Epithelial cell of esophagus (primary cell): ENCODE measurements at regions not wholly inside any gene's neighbourhood (a gene's known extent, or its start where the extent isn't known, plus 50 kb on each side); places are given as distances from the start of the nearest gene placed in this dataset.

Source experiments
- DNase-seq: peaks from one replicate; pipeline ENCODE4 v3.0.0; 2010; ENCODE audit warnings: low read depth
- H3K4me3 ChIP-seq: 2 replicates; pipeline ENCODE4 v1.5.1; 2011; ENCODE audit warnings: mild to moderate bottlenecking, low read length, control low read depth
- TF ChIP-seq, protein P1 (sequence below): IDR thresholded peaks from 2 replicates; pipeline ENCODE4 v1.5.1; 2011; ENCODE audit warnings: low read depth, mild to moderate bottlenecking, low read length, control low read depth, inconsistent platforms; ENCODE audit not compliant: insufficient read depth; ENCODE audit errors: missing control alignments

DNA sequence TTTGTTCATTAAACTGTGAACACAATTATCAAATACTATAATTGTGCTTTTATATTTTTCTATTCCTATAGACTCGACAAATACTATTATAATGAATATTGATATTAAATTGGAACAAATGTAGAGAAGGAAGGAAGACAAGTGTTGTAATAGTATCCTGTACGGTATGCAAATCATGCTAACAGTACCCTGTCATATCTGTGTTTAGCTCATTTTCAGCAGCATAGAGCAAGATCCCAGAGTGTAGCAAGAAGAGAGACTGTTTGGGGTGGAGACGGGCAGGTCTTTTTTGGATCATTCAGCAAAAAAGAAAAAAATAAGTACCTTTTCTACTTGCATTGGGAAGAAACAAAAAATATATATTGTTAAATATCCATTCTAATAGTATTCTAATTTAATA, 224.1 kb downstream of the TPRG1 start:
- H3K4me3 ChIP-seq, result no peak overlapping the region
- DNase-seq, result no peak
- TF ChIP-seq, protein P1, sequence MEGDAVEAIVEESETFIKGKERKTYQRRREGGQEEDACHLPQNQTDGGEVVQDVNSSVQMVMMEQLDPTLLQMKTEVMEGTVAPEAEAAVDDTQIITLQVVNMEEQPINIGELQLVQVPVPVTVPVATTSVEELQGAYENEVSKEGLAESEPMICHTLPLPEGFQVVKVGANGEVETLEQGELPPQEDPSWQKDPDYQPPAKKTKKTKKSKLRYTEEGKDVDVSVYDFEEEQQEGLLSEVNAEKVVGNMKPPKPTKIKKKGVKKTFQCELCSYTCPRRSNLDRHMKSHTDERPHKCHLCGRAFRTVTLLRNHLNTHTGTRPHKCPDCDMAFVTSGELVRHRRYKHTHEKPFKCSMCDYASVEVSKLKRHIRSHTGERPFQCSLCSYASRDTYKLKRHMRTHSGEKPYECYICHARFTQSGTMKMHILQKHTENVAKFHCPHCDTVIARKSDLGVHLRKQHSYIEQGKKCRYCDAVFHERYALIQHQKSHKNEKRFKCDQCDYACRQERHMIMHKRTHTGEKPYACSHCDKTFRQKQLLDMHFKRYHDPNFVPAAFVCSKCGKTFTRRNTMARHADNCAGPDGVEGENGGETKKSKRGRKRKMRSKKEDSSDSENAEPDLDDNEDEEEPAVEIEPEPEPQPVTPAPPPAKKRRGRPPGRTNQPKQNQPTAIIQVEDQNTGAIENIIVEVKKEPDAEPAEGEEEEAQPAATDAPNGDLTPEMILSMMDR, result no peak

DNA sequence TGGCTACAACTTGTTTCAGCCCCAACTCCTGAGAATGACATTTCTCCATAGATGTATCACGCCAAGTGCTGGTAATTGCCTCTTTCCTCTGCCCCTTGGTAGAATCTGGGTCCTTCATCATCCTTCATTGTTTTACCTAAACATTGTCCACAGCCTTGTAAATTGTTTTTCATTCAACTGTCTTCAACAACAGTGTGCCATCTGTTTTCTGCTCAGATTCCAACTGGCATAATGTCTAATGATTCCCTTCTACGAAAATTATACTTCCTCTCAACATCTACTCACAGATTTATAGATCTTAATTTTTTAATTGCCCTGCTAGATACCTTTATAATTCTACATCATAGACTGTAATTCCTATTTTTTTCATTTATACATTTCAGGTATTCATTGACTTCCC, 226.9 kb downstream of the TPRG1 start:
- TF ChIP-seq, protein P1, result no peak
- no peak for DNase-seq
- no peak overlapping the region for H3K4me3 ChIP-seq

DNA sequence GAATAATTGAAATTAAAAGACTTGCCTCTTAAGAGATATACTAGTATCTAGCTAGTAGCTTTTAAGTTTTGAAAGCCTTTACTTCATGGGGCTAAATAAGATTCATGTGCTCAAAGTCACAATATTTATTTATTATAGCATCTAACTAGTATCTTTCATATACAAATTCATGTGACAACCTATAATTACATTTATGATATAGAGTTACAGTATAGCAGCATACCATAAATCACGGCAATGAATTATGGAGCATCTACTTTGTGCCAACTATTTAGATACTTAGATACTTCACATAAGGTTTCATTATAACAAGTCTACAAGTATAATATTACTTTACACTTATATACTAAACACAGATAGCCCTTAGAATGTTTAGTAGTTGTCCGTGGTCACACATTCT, 229.4 kb downstream of the TPRG1 start:
- no peak for DNase-seq
- TF ChIP-seq, protein P1, result no peak
- no peak overlapping the region for H3K4me3 ChIP-seq

DNA sequence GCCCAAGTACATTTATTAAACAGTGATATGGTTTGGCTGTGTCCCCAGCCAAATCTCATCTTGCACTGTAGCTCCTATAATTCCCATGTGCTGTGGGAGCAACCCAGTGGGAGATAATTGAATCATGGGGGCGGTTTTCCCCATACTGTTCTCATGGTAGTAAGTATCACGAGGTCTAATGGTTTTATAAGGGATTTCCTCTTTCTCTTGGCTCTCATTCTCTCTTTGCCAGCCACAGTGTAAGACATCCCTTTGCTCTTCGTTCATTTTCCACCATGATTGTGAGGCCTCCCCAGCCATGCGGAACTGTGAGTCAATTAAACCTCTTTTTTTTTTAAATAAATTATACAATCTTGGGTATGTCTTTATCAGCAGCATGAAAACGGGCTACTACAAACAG, 228.0 kb upstream of the TP63 start:
- TF ChIP-seq, protein P1, result no peak

DNA sequence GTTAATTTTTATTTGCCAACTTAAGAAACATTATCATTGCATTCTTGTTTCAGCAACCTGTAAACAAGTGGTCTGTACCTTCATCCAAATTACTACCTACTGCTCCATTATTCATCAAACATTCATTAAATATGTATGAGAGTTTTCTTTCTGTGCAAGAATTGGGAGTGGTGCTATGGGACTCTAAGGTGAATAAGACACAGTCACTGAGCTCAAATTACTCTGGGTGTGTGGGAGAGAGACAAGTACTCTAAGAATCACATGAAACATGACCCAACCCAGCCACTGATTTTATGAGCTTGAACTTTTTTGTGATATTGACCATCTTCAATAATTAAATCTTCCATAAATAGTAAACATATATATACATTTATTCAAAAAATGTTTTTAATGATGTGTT, 227.2 kb upstream of the TP63 start:
- TF ChIP-seq, protein P1, result no peak
- no peak overlapping the region for H3K4me3 ChIP-seq
- peak; percentile 72 for DNase-seq

More for the DNA sequence above, 228.0 kb upstream of the TP63 start:
- H3K4me3 ChIP-seq, result no peak overlapping the region
- DNase-seq, result no peak

DNA sequence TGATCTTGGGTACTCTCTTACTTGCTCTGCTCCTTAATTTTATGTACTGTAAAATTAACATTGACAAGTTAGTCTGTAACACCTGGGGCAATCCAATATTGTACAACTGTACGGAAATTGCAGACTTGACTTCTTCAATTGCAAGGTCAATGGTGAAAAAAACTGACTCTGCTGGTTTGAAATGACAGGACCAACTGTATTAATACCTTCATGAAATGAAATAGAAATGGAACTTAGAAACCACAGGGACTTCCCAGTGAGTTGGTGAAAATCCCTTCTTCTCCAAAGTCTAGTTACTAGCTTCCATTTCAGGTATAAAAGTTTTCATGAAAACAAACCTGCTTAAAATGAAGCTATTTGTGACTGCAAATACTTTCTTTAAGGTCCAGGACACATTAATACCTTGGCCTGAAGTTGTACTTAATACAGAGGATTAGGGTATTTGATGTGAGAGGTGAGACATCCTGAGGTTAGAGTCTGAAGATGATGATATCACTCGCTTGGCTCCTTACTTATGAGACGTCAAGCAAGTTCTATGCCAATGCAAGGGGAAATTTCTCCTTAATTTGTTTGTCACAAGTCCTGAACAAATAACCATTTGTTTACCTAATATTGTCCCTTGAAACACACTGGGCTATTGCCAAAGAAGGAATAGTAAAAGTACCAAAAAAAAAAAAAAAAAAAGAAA, 226.2 kb upstream of the TP63 start:
- TF ChIP-seq, protein P1, result no peak
- no peak overlapping the region for H3K4me3 ChIP-seq
- peak; percentile 20 for DNase-seq

DNA sequence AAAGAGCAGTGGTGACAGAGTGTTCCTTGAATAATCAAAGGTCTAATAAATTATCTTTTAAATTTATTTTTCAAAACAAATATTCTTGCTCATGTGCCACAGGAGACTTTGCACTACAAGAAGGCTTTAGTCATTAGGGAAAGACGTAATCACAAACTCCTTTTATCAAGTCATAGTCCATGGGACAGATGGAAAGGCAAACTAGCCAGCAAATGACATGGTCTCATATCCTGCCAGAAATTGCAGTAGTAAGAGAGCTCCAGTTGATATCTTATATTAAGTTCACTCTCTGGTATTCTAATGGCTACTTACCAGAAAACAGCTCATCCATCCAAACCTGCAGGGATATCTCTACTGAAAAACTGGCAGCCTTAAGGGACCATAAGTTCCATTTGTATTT, 225.0 kb upstream of the TP63 start:
- no peak overlapping the region for H3K4me3 ChIP-seq
- TF ChIP-seq, protein P1, result no peak
- no peak for DNase-seq
